K562 (cell line): ENCODE measurements at regions not wholly inside any gene's neighbourhood (a gene's known extent, or its start where the extent isn't known, plus 50 kb on each side); places are given as distances from the start of the nearest gene placed in this dataset.

Experiments used
- BCLAF1 ChIP-seq, 2 experiments: fragments of 450-650 bp in 1 of 2; IDR thresholded peaks; 2 replicates each; pipeline ENCODE4 v1.6.1; 2011 to 2017; ENCODE audit warnings: low read depth in 2 of 2, antibody characterized with exemption in 1 of 2, borderline replicate concordance in 1 of 2, low read length in 1 of 2, mild to moderate bottlenecking in 1 of 2, mixed read lengths in 1 of 2; ENCODE audit not compliant: control insufficient read depth in 1 of 2
- CREB1 ChIP-seq, 2 experiments: sonication (generic) in 1 of 2; formaldehyde crosslinking in 1 of 2; IDR thresholded peaks; 2 replicates each; pipeline versions ENCODE4 v1.6.1 to v1.8.0; 2012 to 2022; ENCODE audit warnings: inconsistent platforms in 1 of 2, mild to moderate bottlenecking in 1 of 2, missing genetic modification reagents in 1 of 2, moderate library complexity in 1 of 2
- SIN3A ChIP-seq, 2 experiments: fragments of 150-350 bp in 1 of 2; IDR thresholded peaks; 2 replicates each; pipeline ENCODE4 v1.6.1; 2011 to 2016; ENCODE audit warnings: borderline replicate concordance in 2 of 2, low read depth in 2 of 2, low read length in 2 of 2, mild to moderate bottlenecking in 2 of 2, moderate library complexity in 2 of 2; ENCODE audit not compliant: control insufficient read depth in 1 of 2

GRCh38 chr22:46051646-46052045 is 74.7 kb upstream of the WNT7B start:
- TF ChIP-seq SIN3A (IDR thresholded peaks at IDR 0.05; ENCODE audit: borderline replicate concordance in 2 of 2, control insufficient read depth in 1 of 2, low read depth in 2 of 2, low read length in 2 of 2) (no peak), BCLAF1 (IDR thresholded peaks at IDR 0.05; ENCODE audit: borderline replicate concordance in 1 of 2, control insufficient read depth in 1 of 2, low read depth in 2 of 2, low read length in 1 of 2) (no peak), CREB1 (IDR thresholded peaks at IDR 0.05) (no peak), CREB1 (CRISPR knock-in tag; IDR thresholded peaks at IDR 0.05) (no peak)
